IgD-negative memory B cell (primary cell): ENCODE measurements at regions not wholly inside any gene's neighbourhood (a gene's known extent, or its start where the extent isn't known, plus 50 kb on each side); places are given as distances from the start of the nearest gene placed in this dataset.

Experiments
- H3K27ac Mint-ChIP-seq, 3 donors: one replicate each; pipeline ENCODE4 v1.8.0; 2020 to 2022; ENCODE audit warnings: mild to moderate bottlenecking in 3 of 3, mixed read lengths in 3 of 3, moderate library complexity in 1 of 3
- H3K27me3 Mint-ChIP-seq: one replicate; pipeline ENCODE4 v1.8.0; 2021; ENCODE audit warnings: mixed read lengths
- H3K36me3 Mint-ChIP-seq: one replicate; pipeline ENCODE4 v1.8.0; 2020; ENCODE audit warnings: mild to moderate bottlenecking, mixed read lengths
- H3K4me1 Mint-ChIP-seq, 3 donors: one replicate each; pipeline ENCODE4 v1.8.0; 2020 to 2022; ENCODE audit warnings: mixed read lengths in 3 of 3, mild to moderate bottlenecking in 1 of 3
- H3K4me3 Mint-ChIP-seq, 4 donors: one replicate each; pipeline ENCODE4 v1.8.0; 2020 to 2022; ENCODE audit warnings: mild to moderate bottlenecking in 4 of 4, mixed read lengths in 4 of 4, moderate library complexity in 3 of 4
- H3K9me3 Mint-ChIP-seq, 3 donors: one replicate each; pipeline ENCODE4 v1.8.0; 2020 to 2021; ENCODE audit warnings: mixed read lengths in 3 of 3, mild to moderate bottlenecking in 1 of 3

DNA sequence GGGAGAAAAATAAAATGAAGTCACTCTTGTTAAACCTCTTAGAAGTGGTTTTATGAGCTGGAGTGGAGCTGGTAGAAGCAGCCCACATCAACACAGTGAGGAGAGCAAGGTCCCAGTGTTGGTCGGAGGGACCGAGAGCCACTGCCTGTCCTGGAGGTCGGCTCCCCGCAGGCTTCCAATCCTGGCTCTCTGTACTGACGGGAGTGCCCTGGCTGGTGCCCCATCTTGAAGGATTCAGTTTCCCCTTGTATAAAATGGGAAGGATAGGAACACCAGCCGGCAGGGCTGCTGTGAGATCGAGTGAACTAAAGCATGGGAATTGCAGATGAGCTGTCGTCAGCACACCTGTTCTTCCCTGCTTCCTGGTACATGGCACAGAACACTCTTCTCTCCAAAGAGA, 104.3 kb upstream of the ID2 start:
- peaks cover 38% of the 10 kb centered on the region for H3K27me3 Mint-ChIP-seq
- peaks cover 51 to 55% (median 54%) of the 10 kb centered on the region in 3 donors for H3K4me1 Mint-ChIP-seq
- peak overlapping the region in 2 of 3 donors; percentile 45 to 69 for H3K27ac Mint-ChIP-seq
- H3K36me3 Mint-ChIP-seq, result peaks cover 2% of the 10 kb centered on the region
- peak overlapping the region in 2 of 4 donors; percentile 63 to 93 for H3K4me3 Mint-ChIP-seq
- peaks cover 0 to 2% (median 2%) of the 10 kb centered on the region in 3 donors for H3K9me3 Mint-ChIP-seq

DNA sequence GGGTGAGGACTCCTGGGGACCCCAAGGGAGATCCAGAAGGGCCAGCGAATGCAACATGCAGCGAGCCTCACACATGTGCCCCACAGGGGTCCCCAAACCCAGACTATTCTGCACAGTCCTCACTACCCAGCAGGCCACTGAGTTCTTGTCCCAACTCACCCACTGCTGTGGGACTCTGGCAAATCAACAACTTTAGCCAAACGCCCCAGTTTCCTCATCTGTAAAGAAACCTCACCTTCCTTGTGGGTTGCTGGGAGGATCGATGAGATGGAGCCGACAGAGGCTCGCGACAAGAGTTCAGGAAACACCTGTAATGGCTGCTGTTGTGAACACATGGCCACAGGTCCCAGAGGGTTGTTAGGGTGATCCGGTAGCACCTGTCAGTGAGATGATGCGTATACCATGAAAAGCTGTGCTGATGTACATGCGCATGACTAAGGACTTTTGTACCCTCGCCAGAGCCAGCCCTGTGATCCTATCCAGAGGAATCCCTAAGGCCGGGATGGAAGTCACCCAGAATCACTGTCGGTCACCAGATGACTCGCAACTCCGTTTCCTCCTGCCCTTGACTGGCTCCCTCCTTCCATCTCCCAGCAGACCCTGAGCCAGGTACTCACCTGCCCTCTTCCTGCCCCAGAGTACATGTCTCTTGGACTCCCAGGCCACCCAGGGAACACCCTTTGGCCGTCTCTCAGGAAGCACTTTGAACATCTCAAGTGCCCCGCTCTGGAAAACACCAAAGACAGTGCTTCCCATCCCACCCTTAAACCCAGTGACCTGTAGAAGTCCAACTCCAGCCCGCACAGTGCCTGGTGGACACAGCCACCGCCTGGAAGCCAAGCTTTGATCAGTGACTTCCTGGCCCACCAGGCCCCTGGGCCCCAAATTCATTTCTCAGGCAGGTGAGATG, 103.3 kb upstream of the ID2 start:
- peak overlapping the region in 3 of 4 donors; percentile 36 to 63 (median 43) for H3K4me3 Mint-ChIP-seq
- peaks cover 0 to 2% (median 2%) of the 10 kb centered on the region in 3 donors for H3K9me3 Mint-ChIP-seq
- peaks cover 2% of the 10 kb centered on the region for H3K36me3 Mint-ChIP-seq
- H3K4me1 Mint-ChIP-seq, result peaks cover 51 to 62% (median 56%) of the 10 kb centered on the region in 3 donors
- peak overlapping the region; percentile 60 to 81 (median 73) for H3K27ac Mint-ChIP-seq
- H3K27me3 Mint-ChIP-seq, result peaks cover 32% of the 10 kb centered on the region

DNA sequence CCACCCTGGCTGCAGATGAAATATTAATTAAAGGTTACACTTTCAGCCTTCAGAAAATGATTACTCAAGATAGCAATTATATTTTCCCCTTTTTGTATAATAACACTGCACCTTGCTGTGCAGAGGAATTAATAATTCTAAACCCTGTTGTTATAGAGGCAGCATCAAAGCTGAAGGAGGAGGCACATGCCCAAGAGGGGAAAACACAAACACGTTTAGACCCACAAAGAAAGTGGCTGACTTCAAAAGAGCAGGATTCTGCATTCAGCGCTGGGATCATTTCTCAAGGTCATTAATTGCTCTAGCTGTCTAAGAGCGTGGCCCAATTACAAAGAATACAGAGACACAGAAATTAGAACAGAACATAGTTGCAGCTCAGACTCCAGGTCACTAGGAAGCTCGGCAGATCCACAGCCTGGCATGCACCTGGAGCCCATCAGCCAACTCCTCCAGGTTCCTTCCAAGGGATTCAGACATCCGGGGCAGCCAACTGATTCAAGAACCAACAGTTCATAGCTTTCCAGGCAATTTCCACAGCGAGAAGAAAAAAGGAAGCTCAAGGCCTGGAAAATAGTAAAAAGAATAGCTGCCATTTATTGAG, 102.3 kb upstream of the ID2 start:
- H3K27ac Mint-ChIP-seq, result peak overlapping the region in 1 of 3 donors; percentile 81
- H3K36me3 Mint-ChIP-seq, result no peaks in the 10 kb centered on the region
- H3K4me3 Mint-ChIP-seq, result peak overlapping the region in 1 of 4 donors; percentile 18
- H3K4me1 Mint-ChIP-seq, result peaks cover 48 to 59% (median 53%) of the 10 kb centered on the region in 3 donors
- H3K9me3 Mint-ChIP-seq, result peaks cover 0 to 3% (median 2%) of the 10 kb centered on the region in 3 donors
- peaks cover 24% of the 10 kb centered on the region for H3K27me3 Mint-ChIP-seq

DNA sequence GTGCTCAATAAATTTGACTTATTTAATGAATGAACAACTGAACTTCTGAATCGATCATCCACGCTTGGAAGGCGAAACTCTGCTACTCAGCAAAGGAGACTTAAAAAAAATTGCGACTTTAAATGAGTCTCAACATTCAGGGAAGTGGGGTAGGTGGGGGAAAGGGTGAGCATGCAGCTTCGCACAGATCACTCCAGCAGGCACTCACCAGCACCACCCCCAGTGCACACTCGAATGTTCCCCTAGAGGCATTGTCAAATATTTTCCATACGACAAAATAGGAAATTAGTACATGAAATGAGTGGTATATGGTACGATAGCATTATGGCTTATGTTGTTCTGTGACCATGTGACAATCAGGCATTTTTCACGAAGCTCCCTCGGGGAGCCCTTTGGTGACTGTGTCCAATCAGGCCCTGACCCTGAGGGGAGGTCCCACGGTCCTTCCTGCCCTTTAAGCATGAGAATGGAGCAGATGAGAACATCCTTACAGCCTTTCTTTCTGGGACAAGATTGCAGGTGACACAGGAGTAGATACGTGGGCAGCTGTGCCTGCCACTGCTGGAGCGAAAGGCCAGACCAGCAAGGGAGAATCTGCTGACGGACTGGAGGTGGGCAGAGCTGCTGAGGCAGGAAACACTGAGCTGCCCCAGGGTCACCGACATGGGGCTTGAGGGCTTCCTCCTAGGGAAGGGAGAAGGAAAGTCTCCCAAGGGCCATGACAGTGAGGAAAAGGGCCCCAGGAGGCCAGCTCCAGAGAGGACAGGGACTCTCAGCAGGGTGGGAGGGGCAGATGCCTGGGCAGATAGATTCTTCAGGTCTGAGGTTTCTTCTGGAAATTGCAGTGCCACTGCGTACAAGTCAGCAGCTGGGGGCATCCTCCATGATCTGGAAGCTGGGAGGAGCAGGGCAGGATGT, 101.3 kb upstream of the ID2 start:
- H3K4me1 Mint-ChIP-seq, result peaks cover 42 to 51% (median 47%) of the 10 kb centered on the region in 3 donors
- H3K27ac Mint-ChIP-seq, result peak overlapping the region; percentile 58 to 81 (median 68)
- H3K27me3 Mint-ChIP-seq, result peaks cover 17% of the 10 kb centered on the region
- H3K4me3 Mint-ChIP-seq, result peak overlapping the region in 1 of 4 donors; percentile 11
- no peaks in the 10 kb centered on the region for H3K36me3 Mint-ChIP-seq
- H3K9me3 Mint-ChIP-seq, result peaks cover 0 to 3% (median 2%) of the 10 kb centered on the region in 3 donors

DNA sequence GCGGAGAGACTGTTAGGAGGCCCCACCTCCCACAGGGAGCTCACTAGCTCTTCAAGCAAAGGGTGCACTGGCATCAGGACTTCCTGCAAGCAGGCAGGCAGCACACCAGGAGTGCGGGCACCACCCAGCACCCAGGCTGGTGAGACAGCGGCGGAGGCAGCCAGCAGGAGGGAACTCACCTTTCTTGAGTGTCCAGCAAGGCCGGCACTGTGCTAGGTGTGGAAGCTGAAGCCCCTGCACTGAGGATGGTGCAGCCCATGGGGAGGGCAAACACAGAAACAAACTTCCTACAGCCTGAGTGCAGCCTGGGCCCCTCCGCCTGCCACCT, 100.7 kb upstream of the ID2 start:
- peaks cover 16% of the 10 kb centered on the region for H3K27me3 Mint-ChIP-seq
- peak overlapping the region in 2 of 3 donors; percentile 55 to 74 for H3K27ac Mint-ChIP-seq

DNA sequence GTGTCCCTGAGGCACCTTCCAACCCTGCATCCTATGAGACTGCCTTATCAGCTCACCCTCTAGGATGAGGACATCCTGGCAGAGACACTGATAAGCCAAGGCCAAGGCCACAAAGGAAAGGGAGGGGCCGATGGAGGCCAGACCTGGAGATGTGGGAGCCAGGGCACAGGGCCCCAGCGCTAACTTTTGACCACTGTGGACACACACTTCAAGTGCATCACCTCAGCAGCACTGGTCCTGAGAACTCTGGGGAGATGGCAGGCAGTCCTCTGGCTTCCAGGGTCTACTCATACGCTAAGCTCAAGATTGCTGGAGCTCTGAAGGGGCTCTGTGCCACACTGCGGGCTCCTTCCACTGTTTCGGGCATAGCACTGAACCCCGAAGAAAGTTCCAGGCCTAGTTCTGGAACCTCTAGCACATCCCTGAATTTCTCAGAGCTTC, 100.2 kb upstream of the ID2 start:
- no peaks in the 10 kb centered on the region for H3K36me3 Mint-ChIP-seq
- peaks cover 15% of the 10 kb centered on the region for H3K27me3 Mint-ChIP-seq
- H3K4me3 Mint-ChIP-seq, result peak overlapping the region in 2 of 4 donors; percentile 11 to 32
- peaks cover 0 to 2% (median 1%) of the 10 kb centered on the region in 3 donors for H3K9me3 Mint-ChIP-seq
- peak overlapping the region in 2 of 3 donors; percentile 55 to 74 for H3K27ac Mint-ChIP-seq
- H3K4me1 Mint-ChIP-seq, result peaks cover 32 to 46% (median 40%) of the 10 kb centered on the region in 3 donors

More for the DNA sequence above, 100.7 kb upstream of the ID2 start:
- Mint-ChIP-seq H3K9me3 (peaks cover 0 to 2% (median 2%) of the 10 kb centered on the region in 3 donors), H3K36me3 (no peaks in the 10 kb centered on the region), H3K4me1 (peaks cover 36 to 50% (median 43%) of the 10 kb centered on the region in 3 donors), H3K4me3 (peak overlapping the region in 1 of 4 donors; percentile 11)

DNA sequence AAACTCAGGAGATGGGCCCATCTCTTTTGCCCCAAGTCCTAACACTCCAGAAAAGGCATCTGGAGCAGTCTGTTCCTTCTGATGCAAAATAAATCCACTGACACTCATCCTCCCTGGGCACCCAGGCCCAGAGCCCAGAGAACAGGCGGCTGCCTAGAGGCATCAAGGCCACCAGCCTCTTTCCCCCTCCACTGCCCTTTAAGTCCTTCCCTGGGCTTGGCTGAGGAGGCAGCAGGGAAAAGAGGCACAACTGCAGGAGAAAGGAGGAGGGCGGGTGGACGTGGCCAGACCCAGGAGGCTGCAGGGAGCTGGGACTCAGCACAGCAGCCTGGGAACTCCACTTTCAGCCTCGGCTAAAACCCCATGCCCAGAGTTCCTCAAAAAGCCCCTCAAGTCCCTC, 99.7 kb upstream of the ID2 start:
- peak overlapping the region; percentile 55 to 76 (median 74) for H3K27ac Mint-ChIP-seq
- H3K9me3 Mint-ChIP-seq, result peaks cover 0 to 1% (median 0%) of the 10 kb centered on the region in 3 donors
- H3K27me3 Mint-ChIP-seq, result peaks cover 13% of the 10 kb centered on the region
- no peaks in the 10 kb centered on the region for H3K36me3 Mint-ChIP-seq
- peak overlapping the region in 3 of 4 donors; percentile 11 to 68 (median 28) for H3K4me3 Mint-ChIP-seq
- peaks cover 27 to 41% (median 35%) of the 10 kb centered on the region in 3 donors for H3K4me1 Mint-ChIP-seq

DNA sequence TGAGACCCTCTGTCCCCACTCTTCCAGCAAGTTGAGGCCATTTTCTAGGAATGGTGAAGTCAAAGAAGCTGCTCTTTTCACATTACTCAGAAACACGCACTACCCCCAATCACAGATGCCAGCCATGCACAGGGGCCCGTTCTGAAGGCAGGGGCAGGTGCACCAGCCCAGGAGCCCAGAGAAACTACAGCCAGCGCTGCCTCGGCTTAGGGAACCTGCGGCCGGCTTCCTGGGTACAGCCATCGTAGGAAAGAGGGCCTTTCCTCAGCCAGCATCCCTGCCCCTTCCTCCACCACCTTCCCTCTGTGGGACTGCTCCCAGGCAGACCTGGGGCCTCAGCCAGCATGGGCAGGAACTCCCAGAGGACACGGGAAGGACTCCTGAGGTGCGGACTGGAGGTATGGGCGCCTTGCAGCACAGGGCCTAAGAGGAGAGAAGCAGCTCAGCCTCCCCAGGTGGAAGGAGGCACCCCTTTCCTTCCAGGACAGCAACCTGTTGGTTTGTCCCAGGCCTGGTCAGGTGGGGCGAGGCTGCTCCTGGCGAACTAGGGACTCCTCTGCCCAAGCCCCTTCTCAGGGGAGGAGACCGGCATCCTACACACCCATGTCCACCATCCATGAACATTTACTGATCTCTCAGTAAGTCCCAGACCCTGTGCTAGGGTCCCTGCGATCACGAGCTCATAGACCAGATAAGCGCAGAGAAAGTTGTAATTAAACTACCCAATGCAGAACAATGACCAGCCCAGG, 99.0 kb upstream of the ID2 start:
- peaks cover 24 to 41% (median 32%) of the 10 kb centered on the region in 3 donors for H3K4me1 Mint-ChIP-seq
- peaks cover 0 to 1% (median 0%) of the 10 kb centered on the region in 3 donors for H3K9me3 Mint-ChIP-seq
- H3K27ac Mint-ChIP-seq, result peak overlapping the region; percentile 74 to 82 (median 76)
- no peaks in the 10 kb centered on the region for H3K36me3 Mint-ChIP-seq
- peaks cover 13% of the 10 kb centered on the region for H3K27me3 Mint-ChIP-seq
- peak overlapping the region; percentile 8 to 87 (median 64) for H3K4me3 Mint-ChIP-seq

DNA sequence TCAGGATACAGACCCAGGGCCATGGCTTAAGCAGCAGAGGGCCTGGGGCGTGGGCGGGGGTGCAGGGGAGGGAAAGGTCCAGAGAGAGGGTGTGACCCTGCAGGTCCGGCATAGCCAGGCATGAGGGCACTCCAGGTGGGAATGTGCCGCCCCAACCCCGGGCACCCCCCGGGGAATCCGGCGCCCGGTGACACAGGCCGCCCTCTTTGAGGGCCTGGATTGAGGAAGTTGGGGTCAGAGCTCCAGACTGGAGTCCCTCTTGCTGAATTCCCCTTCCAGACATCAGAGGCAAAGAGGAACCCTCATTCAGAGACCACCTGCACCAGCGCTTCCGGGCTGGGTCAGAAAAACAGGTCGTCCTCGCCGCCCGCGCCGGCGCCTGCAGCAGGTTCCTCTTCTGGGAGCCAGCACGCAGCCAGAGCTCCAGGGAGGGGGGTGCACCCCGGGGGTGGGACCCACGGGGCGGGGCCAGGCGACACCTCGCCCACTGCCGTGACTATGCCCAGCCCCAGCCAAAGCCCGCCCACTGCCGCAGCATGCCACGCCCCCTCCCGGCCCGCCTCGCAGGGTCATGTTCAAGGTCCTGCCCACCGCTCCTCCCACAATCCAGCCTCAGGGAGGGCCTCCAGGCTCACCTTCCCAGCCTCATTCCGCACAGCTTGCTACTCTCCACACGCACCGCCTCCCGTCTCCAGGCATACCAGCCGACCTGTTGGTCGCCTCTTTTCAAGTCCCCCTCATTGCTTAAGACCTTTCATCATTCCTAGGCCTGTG, 98.3 kb upstream of the ID2 start:
- Mint-ChIP-seq H3K4me3 (peak overlapping the region; percentile 61 to 95 (median 82)), H3K36me3 (no peaks in the 10 kb centered on the region), H3K4me1 (peaks cover 17 to 37% (median 26%) of the 10 kb centered on the region in 3 donors), H3K9me3 (peaks cover 0 to 1% (median 0%) of the 10 kb centered on the region in 3 donors), H3K27me3 (peaks cover 18% of the 10 kb centered on the region), H3K27ac (peak overlapping the region; percentile 73 to 82 (median 74))

DNA sequence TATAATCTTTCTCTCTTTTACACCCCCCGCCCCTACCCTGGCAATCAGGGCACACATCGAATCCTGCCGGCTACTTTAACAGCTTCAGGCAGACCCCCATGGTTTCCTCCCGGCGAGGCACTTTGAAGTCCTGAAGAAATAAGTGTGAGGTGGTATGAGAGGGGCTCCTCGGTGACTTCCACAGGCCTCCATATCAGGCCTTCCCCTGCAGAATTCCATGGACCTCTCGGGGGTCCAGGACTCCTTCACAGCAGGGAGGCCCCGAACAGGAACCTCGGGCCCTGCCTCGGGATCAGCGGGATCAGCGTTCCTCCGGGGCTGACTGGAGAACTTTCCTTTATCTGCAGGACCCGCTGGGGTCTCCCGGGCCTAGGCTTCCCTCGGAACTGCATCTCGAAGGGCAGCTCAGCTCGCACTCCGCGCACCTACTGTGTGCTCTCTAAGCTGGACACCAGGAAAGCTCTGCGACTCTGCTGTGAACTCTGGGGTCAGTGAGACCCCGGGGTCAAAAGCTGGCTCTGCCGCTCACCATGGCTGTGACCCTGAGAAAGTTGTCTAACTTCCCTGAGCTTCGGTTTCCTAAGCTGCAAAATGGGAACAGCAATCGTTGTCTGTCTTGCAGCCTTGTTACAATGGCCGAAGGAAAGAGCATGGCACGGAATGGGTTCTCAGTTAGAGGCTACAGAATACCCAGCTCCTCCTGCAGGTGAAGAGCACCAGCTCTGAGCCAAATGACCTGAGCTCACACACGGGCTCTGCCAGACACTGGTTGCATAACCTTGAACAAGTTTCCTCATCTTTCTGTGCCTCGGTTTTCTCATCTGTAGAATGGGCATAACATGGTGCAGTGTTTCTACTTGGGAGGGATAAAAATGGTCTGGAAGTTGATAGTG, 97.4 kb upstream of the ID2 start:
- Mint-ChIP-seq H3K27me3 (peaks cover 21% of the 10 kb centered on the region), H3K4me3 (peak overlapping the region; percentile 61 to 95 (median 82)), H3K27ac (peak overlapping the region in 2 of 3 donors; percentile 74 to 85), H3K36me3 (no peaks in the 10 kb centered on the region), H3K4me1 (peaks cover 16 to 30% (median 19%) of the 10 kb centered on the region in 3 donors), H3K9me3 (peaks cover 0 to 1% (median 0%) of the 10 kb centered on the region in 3 donors)

DNA sequence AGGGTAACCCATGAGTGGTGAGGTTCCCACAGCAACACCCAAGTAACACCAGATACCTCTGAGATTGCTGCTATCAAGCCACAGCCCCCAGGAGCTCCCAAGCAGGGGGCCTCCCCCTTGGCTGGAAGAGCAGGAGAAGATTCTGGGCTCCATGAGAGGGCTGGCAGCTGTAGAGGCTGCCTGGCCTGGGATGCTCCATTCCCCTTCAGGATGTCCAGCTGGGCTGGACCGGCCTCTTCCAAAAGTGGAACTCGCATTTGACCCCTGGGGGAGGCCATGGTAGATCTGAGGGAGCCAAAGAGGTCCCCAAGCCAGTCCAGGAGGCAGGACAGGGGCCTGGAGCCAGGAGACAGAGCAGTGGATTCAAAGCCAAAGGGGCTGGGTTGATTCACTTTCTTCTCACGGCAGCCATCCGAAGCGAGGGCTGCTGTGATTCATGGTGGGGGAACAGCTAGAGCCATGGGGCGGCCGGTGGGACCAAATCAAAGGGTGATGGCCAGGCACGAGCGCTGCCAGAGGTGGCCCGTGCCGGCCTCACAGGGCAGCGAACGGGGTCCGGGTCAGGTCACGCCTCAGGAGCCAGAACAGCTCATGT, 95.3 kb upstream of the ID2 start:
- Mint-ChIP-seq H3K27me3 (peaks cover 28% of the 10 kb centered on the region), H3K4me3 (no peak overlapping the region), H3K9me3 (peaks cover 0 to 1% (median 0%) of the 10 kb centered on the region in 3 donors), H3K27ac (no peak overlapping the region), H3K36me3 (no peaks in the 10 kb centered on the region), H3K4me1 (peaks cover 10 to 16% (median 16%) of the 10 kb centered on the region in 3 donors)

DNA sequence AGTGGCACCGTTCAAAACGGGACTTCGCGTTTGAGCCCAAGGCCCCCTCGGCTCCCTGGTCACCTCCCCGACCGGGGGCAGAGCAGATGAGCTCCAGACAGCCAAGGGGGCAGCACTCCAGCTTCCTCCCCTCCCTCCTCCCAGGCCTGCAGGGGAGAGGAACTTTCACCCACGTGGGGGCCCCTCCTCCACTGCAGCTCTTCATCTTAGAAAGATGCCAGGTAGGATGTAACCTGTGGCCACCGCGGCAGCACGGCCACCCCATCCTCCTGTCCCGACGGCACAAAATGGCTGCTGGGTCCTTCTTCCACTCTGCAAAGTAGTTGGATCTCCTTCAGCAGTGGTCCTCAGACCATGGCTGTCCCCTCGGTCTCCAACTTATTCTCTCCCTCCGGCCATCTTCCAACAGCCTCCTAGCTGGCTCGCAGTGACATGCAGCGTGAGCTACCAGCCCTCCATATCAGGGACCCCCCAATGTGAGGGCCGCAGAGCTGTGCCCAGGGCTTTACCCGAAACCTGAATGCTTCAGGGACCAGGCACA, 94.5 kb upstream of the ID2 start:
- no peak overlapping the region for H3K4me3 Mint-ChIP-seq
- peaks cover 28% of the 10 kb centered on the region for H3K27me3 Mint-ChIP-seq
- H3K27ac Mint-ChIP-seq, result peak overlapping the region in 1 of 3 donors; percentile 3

More for the DNA sequence above, 94.5 kb upstream of the ID2 start:
- Mint-ChIP-seq H3K9me3 (peaks cover 0 to 1% (median 0%) of the 10 kb centered on the region in 3 donors), H3K4me1 (peaks cover 5 to 16% (median 16%) of the 10 kb centered on the region in 3 donors), H3K36me3 (no peaks in the 10 kb centered on the region)
